AG04450 (cell line): ENCODE measurements at regions not wholly inside any gene's neighbourhood (a gene's known extent, or its start where the extent isn't known, plus 50 kb on each side); places are given as distances from the start of the nearest gene placed in this dataset.

ENCODE experiments used
- CTCF ChIA-PET: fragments of 300-600, 350-600 bp; formaldehyde crosslinking; extraction: SDS; loops from one replicate; lab custom pipeline; 2022; ENCODE audit warnings: antibody characterized with exemption, inconsistent platforms; lab: Charles Lee
- POLR2A ChIA-PET: fragments of 350-600 bp; formaldehyde crosslinking; extraction: SDS; loops from one replicate; lab custom pipeline; 2021; ENCODE audit warnings: antibody characterized with exemption, inconsistent platforms; lab: Yijun Ruan, JAX
- DNase-seq: peaks from one replicate; pipeline ENCODE4 v3.0.0-alpha.2; 2011; ENCODE audit warnings: low read depth, low spot score
- H3K27ac ChIP-seq: one replicate; pipeline ENCODE4 v1.5.1; 2012; ENCODE audit warnings: low read depth, low read length, control low read depth
- H3K27me3 ChIP-seq: one replicate; pipeline ENCODE4 v1.6.0; 2012; ENCODE audit warnings: low read length; ENCODE audit not compliant: control insufficient read depth, insufficient read depth
- H3K4me3 ChIP-seq: 2 replicates; pipeline ENCODE4 v1.5.1; 2011; ENCODE audit warnings: mild to moderate bottlenecking, low read depth, low read length, control low read depth
- H3K9me3 ChIP-seq: 2 replicates; pipeline ENCODE4 v1.5.1; 2012; ENCODE audit warnings: low read length; ENCODE audit not compliant: control insufficient read depth, insufficient read depth
- CTCF ChIP-seq: IDR thresholded peaks from 2 replicates; pipeline ENCODE4 v1.5.1; 2011; ENCODE audit warnings: low read depth, low read length, control low read depth, inconsistent platforms

- POLR2A ChIA-PET, result no interaction called here
- Histone ChIP-seq H3K27ac (no peak overlapping the region), H3K4me3 (no peak overlapping the region), H3K27me3 (no peaks in the 10 kb centered on the region), H3K9me3 (no peaks in the 10 kb centered on the region)
- CTCF ChIA-PET, result interaction anchor here (0.5 to 1.3 kb wide), 2 partner anchors 9 to 105 kb away, joined by 3 to 4 read pairs; no protein-coding TSS in a partner anchor
- no peak for DNase-seq
- no peak for TF ChIP-seq CTCF
These were observed 81.0 kb upstream of the CCDC150 start for GRCh38 chr2:196558497-196558896.

GRCh38 chr2:196563876-196564275 lies 75.6 kb upstream of the CCDC150 start:
- Histone ChIP-seq H3K27ac (no peak overlapping the region), H3K4me3 (no peak overlapping the region), H3K9me3 (no peaks in the 10 kb centered on the region), H3K27me3 (no peaks in the 10 kb centered on the region)
- DNase-seq, result no peak
- TF ChIP-seq CTCF, result no peak
- CTCF ChIA-PET, result no interaction called here
- POLR2A ChIA-PET, result no interaction called here

- no peak for DNase-seq
- no peak overlapping the region for H3K27ac ChIP-seq
- POLR2A ChIA-PET, result no interaction called here
- no peaks in the 10 kb centered on the region for H3K9me3 ChIP-seq
- TF ChIP-seq CTCF, result no peak
- H3K4me3 ChIP-seq, result no peak overlapping the region
- no peaks in the 10 kb centered on the region for H3K27me3 ChIP-seq
- CTCF ChIA-PET, result interaction anchor here (0.6 kb wide), 1 partner anchor 167 kb away, joined by 3 read pairs; no protein-coding TSS in a partner anchor
These were observed 74.3 kb upstream of the CCDC150 start for GRCh38 chr2:196565106-196565765.

- no peak overlapping the region for H3K4me3 ChIP-seq
- DNase-seq, result no peak
- TF ChIP-seq CTCF, result no peak
- ChIA-PET CTCF (no interaction called here), POLR2A (no interaction called here)
- no peaks in the 10 kb centered on the region for H3K9me3 ChIP-seq
- H3K27ac ChIP-seq, result no peak overlapping the region
- no peaks in the 10 kb centered on the region for H3K27me3 ChIP-seq
These were observed 73.5 kb upstream of the CCDC150 start for GRCh38 chr2:196565982-196566381.

GRCh38 chr2:196566961-196567666 lies 72.4 kb upstream of the CCDC150 start:
- CTCF ChIA-PET, result interaction anchor here (0.6 kb wide), 1 partner anchor 35 kb away, joined by 3 read pairs; no protein-coding TSS in a partner anchor
- POLR2A ChIA-PET, result no interaction called here
- Histone ChIP-seq H3K4me3 (no peak overlapping the region), H3K27ac (no peak overlapping the region), H3K9me3 (no peaks in the 10 kb centered on the region), H3K27me3 (no peaks in the 10 kb centered on the region)
- TF ChIP-seq CTCF, result no peak
- no peak for DNase-seq
